T-helper 1 cell (primary cell): ENCODE measurements at regions not wholly inside any gene's neighbourhood (a gene's known extent, or its start where the extent isn't known, plus 50 kb on each side); places are given as distances from the start of the nearest gene placed in this dataset.

Experiments
- DNase-seq, 5 donors: peaks; one replicate each; pipeline ENCODE4 v3.0.0-alpha.2; 2012 to 2020

DNA sequence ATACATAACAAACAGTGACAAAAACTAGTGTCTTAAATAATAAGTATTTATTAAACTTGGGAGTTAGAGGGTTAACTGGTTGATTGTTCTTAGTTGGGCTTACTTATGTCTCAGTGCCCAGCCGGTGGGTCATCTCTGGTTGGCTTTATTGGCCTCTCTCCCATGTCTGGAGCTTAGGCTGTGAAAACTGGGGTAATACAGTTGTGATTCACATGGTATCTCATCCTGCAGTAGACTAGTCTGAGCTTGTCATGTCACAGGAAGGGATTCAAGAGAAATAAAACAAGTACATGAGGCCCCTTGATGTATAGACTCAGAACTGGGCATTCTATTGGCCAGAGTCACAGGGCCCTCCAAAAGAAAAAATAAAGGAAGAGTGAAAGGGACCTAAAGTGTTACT lies 466.4 kb upstream of the SMC2 start:
- no peak for DNase-seq

GRCh38 chr9:103649086-103649485 lies 445.0 kb upstream of the SMC2 start:
- no peak for DNase-seq

GRCh38 chr9:103658156-103658555 lies 436.0 kb upstream of the SMC2 start:
- DNase-seq: no peak

DNA sequence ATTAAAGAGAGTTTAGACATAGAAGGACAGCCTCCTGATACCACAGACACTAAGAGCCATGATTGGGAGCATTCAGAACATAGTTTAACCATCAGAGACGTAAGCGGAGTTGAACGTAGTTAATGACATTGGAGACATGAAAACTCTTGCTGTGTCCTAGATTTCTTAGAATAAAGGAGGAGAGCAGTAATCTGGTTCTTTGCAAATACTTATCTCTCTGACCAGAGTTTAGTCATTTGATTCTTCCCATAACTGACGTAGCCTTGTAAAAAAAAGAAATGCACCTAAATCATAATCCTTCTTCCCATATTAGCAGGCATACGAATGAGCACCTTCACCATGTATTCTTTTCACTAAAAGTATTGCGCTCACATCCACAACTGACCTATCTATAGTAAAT lies 433.3 kb upstream of the SMC2 start:
- no peak for DNase-seq

- no peak for DNase-seq
Observed at GRCh38 chr9:103661663-103662062, 432.4 kb upstream of the SMC2 start.

DNA sequence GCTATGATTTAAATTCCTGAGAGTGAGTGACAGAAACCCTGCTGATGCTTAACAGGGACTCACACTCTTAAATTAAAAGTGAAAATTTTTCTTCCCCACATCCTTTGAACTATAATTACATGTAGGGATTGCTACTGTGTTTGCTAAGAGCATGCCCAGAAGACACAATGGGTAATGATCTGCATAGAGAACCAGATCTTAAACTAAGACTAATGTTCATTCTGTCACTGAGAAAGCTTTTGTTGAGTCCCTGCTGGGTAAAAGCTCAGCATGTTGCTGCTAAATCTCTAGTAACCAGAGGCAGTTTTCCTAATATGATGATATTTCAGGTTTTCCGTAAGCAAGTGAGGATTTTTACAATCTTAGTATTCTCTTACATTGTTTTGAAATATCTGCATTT lies 424.8 kb upstream of the SMC2 start:
- DNase-seq: no peak

DNA sequence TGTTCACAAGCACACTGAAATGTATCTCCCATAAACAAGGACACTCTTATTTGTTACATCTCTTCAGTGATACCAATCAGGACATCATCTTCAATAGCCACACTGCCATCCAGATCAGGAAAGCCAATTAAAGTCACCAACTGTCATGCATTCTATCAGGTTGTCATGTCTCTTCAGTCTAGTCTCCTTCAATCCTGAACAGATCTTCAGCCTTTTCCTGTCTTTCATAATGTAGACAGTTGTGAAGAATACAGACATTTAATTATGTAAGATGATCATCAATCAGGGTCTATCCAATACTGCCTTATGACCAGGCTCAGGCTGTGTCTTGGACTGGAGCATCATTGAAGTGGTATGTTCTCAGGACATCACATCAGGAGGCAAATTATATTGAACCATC lies 419.8 kb upstream of the SMC2 start:
- no peak for DNase-seq

DNA sequence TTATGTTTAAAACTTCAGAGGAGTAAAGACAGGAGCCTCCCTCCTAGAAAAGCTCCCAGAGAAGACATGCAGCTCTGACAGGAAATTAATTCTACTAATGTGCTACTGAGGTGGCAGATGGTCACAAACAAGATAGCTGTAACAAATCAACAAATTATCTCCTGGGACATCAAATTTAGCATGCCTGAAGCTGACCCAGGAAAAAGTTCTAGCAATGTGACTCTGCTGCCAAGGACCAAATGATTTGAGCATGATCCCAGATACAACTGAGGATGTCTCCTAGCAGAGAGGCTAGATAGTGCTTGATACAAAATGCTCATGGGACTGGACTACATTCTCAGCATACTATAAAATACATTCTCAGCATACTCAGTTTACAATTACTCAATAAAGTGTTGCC lies 413.5 kb upstream of the SMC2 start:
- no peak for DNase-seq

GRCh38 chr9:103681435-103681834 lies 412.7 kb upstream of the SMC2 start:
- DNase-seq: no peak

- DNase-seq: no peak
Observed at GRCh38 chr9:103700195-103700962, 393.7 kb upstream of the SMC2 start.

- DNase-seq: no peak
Observed at GRCh38 chr9:103702572-103702971, 391.5 kb upstream of the SMC2 start.

DNA sequence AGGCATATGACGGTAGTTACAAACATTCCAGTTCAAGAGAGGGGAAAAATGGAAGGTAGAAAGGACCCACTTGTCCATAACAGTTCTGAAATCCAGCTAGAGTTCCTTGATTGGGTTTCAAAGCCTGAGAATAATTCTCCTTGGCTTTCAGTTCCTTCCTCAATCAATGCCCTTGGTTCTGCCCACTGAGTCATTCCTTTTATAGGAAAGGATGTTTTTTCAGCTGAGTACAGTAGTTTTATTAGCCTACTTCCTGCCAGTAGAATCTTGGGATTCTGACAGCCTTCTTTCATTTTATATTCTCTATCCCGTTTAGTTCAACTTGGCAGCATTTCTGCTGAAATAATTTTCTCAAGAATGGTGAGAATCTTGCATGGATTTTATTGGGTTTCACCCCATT lies 386.9 kb upstream of the SMC2 start:
- no peak for DNase-seq

DNA sequence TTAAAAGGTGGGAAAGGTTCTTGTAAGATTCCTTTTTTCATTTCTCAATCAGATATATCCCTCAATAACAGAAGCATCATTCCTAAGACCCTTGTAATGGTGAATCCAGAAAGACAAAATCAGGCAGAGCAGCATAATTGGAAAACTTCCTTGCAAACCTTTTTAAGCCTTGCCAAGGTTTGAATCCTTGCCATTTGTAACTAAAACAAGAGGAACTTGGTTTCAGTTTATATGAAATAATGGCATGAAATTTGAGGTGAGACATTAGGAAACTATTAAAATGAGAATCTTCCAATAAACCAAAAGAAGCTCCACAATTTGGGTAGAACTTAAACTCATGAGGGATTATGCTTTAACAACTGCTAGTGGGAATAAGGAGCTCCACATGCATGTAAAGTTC lies 384.7 kb upstream of the SMC2 start:
- DNase-seq: no peak

GRCh38 chr9:103713631-103714030 lies 380.5 kb upstream of the SMC2 start:
- DNase-seq: no peak

- no peak for DNase-seq
Observed at GRCh38 chr9:103714992-103715391, 379.1 kb upstream of the SMC2 start.

DNA sequence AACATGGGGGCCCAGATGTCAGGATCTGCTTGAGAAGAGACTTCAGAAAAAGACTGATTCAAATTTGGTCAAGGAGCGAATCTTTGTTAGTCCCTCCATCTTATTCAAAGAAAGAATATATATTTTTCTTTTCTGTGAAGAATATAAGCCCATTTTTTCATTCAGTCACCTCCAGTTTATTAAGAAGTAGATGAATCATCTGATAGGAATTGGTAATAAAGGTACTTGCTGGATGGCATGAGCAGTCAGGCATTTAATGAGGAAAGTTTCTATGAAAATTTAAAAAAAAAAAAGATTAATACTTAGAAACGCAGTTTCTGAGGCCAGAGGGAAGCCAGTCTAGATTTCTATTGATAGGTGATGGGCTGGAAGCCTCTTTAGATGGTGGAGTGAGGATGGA lies 373.1 kb upstream of the SMC2 start:
- DNase-seq: no peak

DNA sequence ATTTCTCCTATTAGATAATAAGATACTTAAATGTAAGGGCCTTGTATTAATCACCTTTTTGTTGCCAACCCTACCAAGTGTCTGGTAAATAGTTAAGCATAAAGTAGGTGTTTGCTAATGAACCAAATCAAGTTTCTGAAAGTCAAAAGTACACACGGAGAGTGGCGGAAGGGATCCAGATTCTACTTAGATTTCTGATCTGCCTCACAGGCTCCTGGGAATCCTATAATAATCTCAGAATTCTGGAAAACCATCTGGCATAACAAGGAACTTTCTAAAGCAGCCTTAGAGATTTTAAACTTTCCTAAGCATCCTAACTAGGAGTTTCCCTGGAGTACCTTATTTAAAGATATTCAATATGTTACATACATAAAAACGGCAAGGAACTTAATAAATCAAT lies 363.2 kb upstream of the SMC2 start:
- DNase-seq: no peak

GRCh38 chr9:103731541-103731940 lies 362.6 kb upstream of the SMC2 start:
- DNase-seq: no peak

- DNase-seq: no peak
Observed at GRCh38 chr9:103734471-103734870, 359.6 kb upstream of the SMC2 start.

GRCh38 chr9:103755441-103755840 lies 338.7 kb upstream of the SMC2 start:
- no peak for DNase-seq

GRCh38 chr9:103755986-103756385 lies 338.1 kb upstream of the SMC2 start:
- DNase-seq: no peak

- no peak for DNase-seq
Observed at GRCh38 chr9:103757062-103757461, 337.0 kb upstream of the SMC2 start.

GRCh38 chr9:103761466-103761865 lies 332.6 kb upstream of the SMC2 start:
- DNase-seq: no peak

GRCh38 chr9:103789686-103790085 lies 304.4 kb upstream of the SMC2 start:
- DNase-seq: no peak

DNA sequence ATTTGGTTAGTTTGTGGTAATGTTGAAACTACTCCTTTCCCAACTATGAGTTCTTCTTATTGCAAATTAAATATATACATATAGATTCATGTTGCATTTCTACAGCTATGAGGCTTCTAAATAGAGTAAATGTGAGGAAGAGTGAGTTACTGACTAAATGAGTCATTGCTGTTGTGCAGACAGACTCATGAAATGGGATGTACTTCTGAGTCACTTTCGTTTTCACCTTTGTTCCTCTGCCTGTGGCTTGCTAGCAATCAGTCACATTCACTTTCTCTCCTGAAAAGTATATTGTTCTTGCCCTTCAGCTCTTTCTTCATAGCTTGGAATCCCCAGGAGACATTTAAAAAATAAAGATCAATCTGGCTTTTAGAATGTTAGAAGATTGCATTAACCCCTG lies 295.5 kb upstream of the SMC2 start:
- DNase-seq: peak in 1 of 5 donors; percentile 39
